WTC11 (cell line): ENCODE measurements at regions not wholly inside any gene's neighbourhood (a gene's known extent, or its start where the extent isn't known, plus 50 kb on each side); places are given as distances from the start of the nearest gene placed in this dataset.

ENCODE experiments used
- ATAC-seq: fragments of 200-7000 bp; cut with Tn5 transposase; 2 replicates; pipeline ENCODE4 v1.10.0; 2021; ENCODE audit warnings: mild to moderate bottlenecking, moderate library complexity
- CTCF ChIA-PET: fragments of 300-600 bp; sonication (Branson Sonifier 250); formaldehyde crosslinking; loops from one replicate; lab custom pipeline; 2021; ENCODE audit warnings: antibody characterized with exemption; lab: Charles Lee
- POLR2A ChIA-PET: fragments of 350-600 bp; sonication (Branson Sonifier 250); formaldehyde crosslinking; loops from one replicate; lab custom pipeline; 2021; ENCODE audit warnings: antibody characterized with exemption; lab: Charles Lee
- DNase-seq: peaks from one replicate; pipeline ENCODE4 v3.0.0; 2021; ENCODE audit warnings: low spot score
- H3K27ac Mint-ChIP-seq: 2 replicates; pipeline ENCODE4 v1.8.0; 2021; ENCODE audit warnings: mixed read lengths
- H3K27me3 Mint-ChIP-seq: 2 replicates; pipeline ENCODE4 v1.8.0; 2021; ENCODE audit warnings: low read depth, mild to moderate bottlenecking, moderate library complexity, mixed read lengths
- H3K36me3 Mint-ChIP-seq: 2 replicates; pipeline ENCODE4 v1.8.0; 2021; ENCODE audit warnings: mixed read lengths
- H3K4me1 Mint-ChIP-seq: 2 replicates; pipeline ENCODE4 v1.8.0; 2022; ENCODE audit warnings: mixed read lengths
- H3K4me3 Mint-ChIP-seq: 2 replicates; pipeline ENCODE4 v1.8.0; 2021; ENCODE audit warnings: mild to moderate bottlenecking, moderate library complexity, mixed read lengths
- H3K9me3 Mint-ChIP-seq: 2 replicates; pipeline ENCODE4 v1.8.0; 2021; ENCODE audit warnings: mixed read lengths
- E2F4 ChIP-seq: sonication (generic); formaldehyde crosslinking; IDR thresholded peaks from 2 replicates; pipeline ENCODE4 v1.8.1; 2022; ENCODE audit warnings: low read depth, mild to moderate bottlenecking, moderate library complexity, missing genetic modification reagents, borderline replicate concordance
- ELF4 ChIP-seq: sonication (generic); formaldehyde crosslinking; IDR thresholded peaks from 2 replicates; pipeline ENCODE4 v1.8.1; 2022; ENCODE audit warnings: low read depth, mild to moderate bottlenecking, moderate library complexity, missing genetic modification reagents
- ERG ChIP-seq: fragments of 250-450 bp; sonication (Bioruptor Pico); IDR thresholded peaks from 2 replicates; pipeline ENCODE4 v1.8.0; 2021; ENCODE audit warnings: mild to moderate bottlenecking
- FOXP4 ChIP-seq: sonication (generic); formaldehyde crosslinking; IDR thresholded peaks from 2 replicates; pipeline ENCODE4 v1.8.0; 2022; ENCODE audit warnings: mild to moderate bottlenecking, missing genetic modification reagents
- KAT7 ChIP-seq: sonication (generic); formaldehyde crosslinking; IDR thresholded peaks from 2 replicates; pipeline ENCODE4 v1.8.1; 2023; ENCODE audit warnings: missing genetic modification reagents, mild to moderate bottlenecking, borderline replicate concordance
- MXD4 ChIP-seq: fragments of 250-450 bp; sonication (Bioruptor Pico); IDR thresholded peaks from 2 replicates; pipeline ENCODE4 v1.8.0; 2021; ENCODE audit warnings: mild to moderate bottlenecking, moderate library complexity, borderline replicate concordance
- NFATC4 ChIP-seq: fragments of 250-450 bp; sonication (Bioruptor Pico); IDR thresholded peaks from 2 replicates; pipeline ENCODE4 v1.9.0; 2021; ENCODE audit warnings: mild to moderate bottlenecking
- NR1H2 ChIP-seq: sonication (generic); formaldehyde crosslinking; IDR thresholded peaks from 2 replicates; pipeline ENCODE4 v1.9.0; 2021; ENCODE audit warnings: mild to moderate bottlenecking, moderate library complexity, missing genetic modification reagents
- RELA ChIP-seq: sonication (generic); formaldehyde crosslinking; IDR thresholded peaks from 2 replicates; pipeline ENCODE4 v1.8.1; 2022; ENCODE audit warnings: missing genetic modification reagents, mild to moderate bottlenecking, borderline replicate concordance
- SP1 ChIP-seq: sonication (generic); formaldehyde crosslinking; conservative IDR thresholded peaks from 2 replicates; pipeline ENCODE4 v1.8.1; 2022; ENCODE audit warnings: missing genetic modification reagents
- TP53 ChIP-seq: sonication (generic); formaldehyde crosslinking; IDR thresholded peaks from 2 replicates; pipeline ENCODE4 v1.8.1; 2023; ENCODE audit warnings: mild to moderate bottlenecking, missing genetic modification reagents
- USF2 ChIP-seq: sonication (generic); formaldehyde crosslinking; IDR thresholded peaks from 2 replicates; pipeline ENCODE4 v1.8.1; 2023; ENCODE audit warnings: mild to moderate bottlenecking, missing genetic modification reagents, moderate library complexity
- ZBTB43 ChIP-seq: sonication (generic); formaldehyde crosslinking; IDR thresholded peaks from 2 replicates; pipeline ENCODE4 v1.8.1; 2023; ENCODE audit warnings: mild to moderate bottlenecking, missing genetic modification reagents
- ZNF121 ChIP-seq: sonication (generic); formaldehyde crosslinking; IDR thresholded peaks from 2 replicates; pipeline ENCODE4 v1.8.0; 2023; ENCODE audit warnings: missing genetic modification reagents
- ZNF219 ChIP-seq: sonication (generic); formaldehyde crosslinking; IDR thresholded peaks from 2 replicates; pipeline ENCODE4 v1.8.0; 2023; ENCODE audit warnings: missing genetic modification reagents, mild to moderate bottlenecking, borderline replicate concordance
- ZNF425 ChIP-seq: fragments of 250-450 bp; sonication (Bioruptor Pico); conservative IDR thresholded peaks from 2 replicates; pipeline ENCODE4 v1.9.0; 2021; ENCODE audit warnings: mild to moderate bottlenecking
- ZSCAN18 ChIP-seq: fragments of 250-450 bp; sonication (Bioruptor Pico); IDR thresholded peaks from 2 replicates; pipeline ENCODE4 v2.1.2; 2022; ENCODE audit warnings: mild to moderate bottlenecking, moderate library complexity

GRCh38 chr9:23324511-23324910 is 501.5 kb downstream of the ELAVL2 start:
- peaks cover 14% of the 10 kb centered on the region for H3K4me1 Mint-ChIP-seq
- DNase-seq = no peak
- H3K9me3 Mint-ChIP-seq = peaks cover 6% of the 10 kb centered on the region
- no peak overlapping the region for H3K27ac Mint-ChIP-seq
- H3K4me3 Mint-ChIP-seq = no peak overlapping the region
- TF ChIP-seq ZNF121 (CRISPR knock-in tag) (no peak), ZNF425 (no peak), TP53 (CRISPR knock-in tag) (no peak), ZSCAN18 (CRISPR knock-in tag) (no peak), MXD4 (no peak), NR1H2 (CRISPR knock-in tag) (no peak), E2F4 (CRISPR knock-in tag) (no peak), FOXP4 (no peak), SP1 (CRISPR knock-in tag) (no peak), ELF4 (no peak), NFATC4 (CRISPR knock-in tag) (no peak), RELA (CRISPR knock-in tag) (no peak), ERG (CRISPR knock-in tag) (no peak), ZNF219 (CRISPR knock-in tag) (no peak), ZBTB43 (CRISPR knock-in tag) (no peak), USF2 (CRISPR knock-in tag) (no peak), KAT7 (CRISPR knock-in tag) (no peak)
- TF ChIP-seq, all 79 proteins: peak for 0
- ATAC-seq = peak; percentile 34; the same call in 1 of the 2 replicates
- CTCF ChIA-PET = interaction anchor here (0.6 kb wide), 1 partner anchor 1290 kb away, joined by 3 read pairs; no protein-coding TSS in a partner anchor
- Mint-ChIP-seq H3K27me3 (peaks cover 83% of the 10 kb centered on the region), H3K36me3 (peaks cover 6% of the 10 kb centered on the region)
- POLR2A ChIA-PET = no interaction called here
